Endothelial cell of umbilical vein (primary cell): ENCODE measurements at regions not wholly inside any gene's neighbourhood (a gene's known extent, or its start where the extent isn't known, plus 50 kb on each side); places are given as distances from the start of the nearest gene placed in this dataset.
A peak's percentile ranks its signal among the peaks of the same experiment; 100 is the strongest.

ENCODE experiments used
- BruUV-seq: library from RNA; stranded (reverse); fragments of 400-500 nt; replicated peaks from 2 replicates; lab custom pipeline; 2021; lab: Mats Ljungman, UMichigan
- CTCF ChIA-PET: fragments of 300-600, 350-600 bp; sonication (Branson Sonifier 250); formaldehyde crosslinking; loops from one replicate; lab custom pipeline; 2021; ENCODE audit warnings: antibody characterized with exemption, inconsistent platforms; lab: Charles Lee
- POLR2A ChIA-PET: fragments of 300-600, 350-600 bp; sonication (Branson Sonifier 250); formaldehyde crosslinking; loops from one replicate; lab custom pipeline; 2021; ENCODE audit warnings: antibody characterized with exemption, inconsistent platforms; lab: Charles Lee
- DNase-seq: peaks from one replicate; pipeline ENCODE4 v3.0.0-alpha.2; 2011; ENCODE audit warnings: low read depth, low spot score
- FAIRE-seq: peaks from 2 replicates; lab custom pipeline; 2011; peaks lifted over from hg19 to GRCh38; lab: Jason Lieb, UNC
- H2AFZ ChIP-seq: 2 replicates; pipeline ENCODE4 v1.6.0; 2012; ENCODE audit warnings: low read depth, low read length, control low read depth, inconsistent platforms
- H3K27ac ChIP-seq: 2 replicates; pipeline ENCODE4 v1.5.1; 2011; ENCODE audit warnings: low read depth, mild to moderate bottlenecking, control low read depth, low read length, moderate library complexity; ENCODE audit not compliant: insufficient read depth
- H3K27me3 ChIP-seq, 2 experiments: 2 replicates each; pipeline versions ENCODE4 v1.6.0 to v1.6.1; 2011; ENCODE audit warnings: low read length in 2 of 2, mixed read lengths in 1 of 2; ENCODE audit not compliant: control insufficient read depth in 2 of 2, insufficient read depth in 2 of 2
- H3K36me3 ChIP-seq, 2 experiments: 2 replicates in 1 of 2; 3 replicates in 1 of 2; pipeline ENCODE4 v1.5.1; 2011; ENCODE audit warnings: low read length in 2 of 2, mild to moderate bottlenecking in 1 of 2, moderate library complexity in 1 of 2; ENCODE audit not compliant: control insufficient read depth in 2 of 2, insufficient read depth in 2 of 2; ENCODE audit errors: extremely low read depth in 1 of 2
- H3K4me1 ChIP-seq: 3 replicates; pipeline ENCODE4 v1.5.1; 2011; ENCODE audit warnings: mild to moderate bottlenecking, low read length; ENCODE audit not compliant: control insufficient read depth, insufficient read depth; ENCODE audit errors: extremely low read depth
- H3K4me2 ChIP-seq: 2 replicates; pipeline ENCODE4 v1.6.1; 2011; ENCODE audit warnings: low read length, control low read depth, mixed read lengths; ENCODE audit not compliant: insufficient read depth
- H3K4me3 ChIP-seq, 3 experiments: fragments of 200-600 bp in 1 of 3; sonication (generic), shearing (Covaris generic) in 1 of 3; replicated peaks in 1 of 3; 2 replicates each; pipeline ENCODE4 v1.5.1; 2011 to 2016; ENCODE audit warnings: control low read depth in 3 of 3, low read length in 3 of 3, mild to moderate bottlenecking in 2 of 3, inconsistent platforms in 1 of 3, low read depth in 1 of 3, moderate library complexity in 1 of 3; ENCODE audit not compliant: insufficient read depth in 1 of 3
- H3K79me2 ChIP-seq: 2 replicates; pipeline ENCODE4 v1.6.0; 2012; ENCODE audit warnings: low read length, inconsistent platforms; ENCODE audit not compliant: control insufficient read depth, insufficient read depth
- H3K9ac ChIP-seq: replicated peaks from 2 replicates; pipeline ENCODE3; 2011; ENCODE audit warnings: low read length, control low read depth; ENCODE audit not compliant: insufficient read depth; ENCODE audit errors: extremely low read depth
- H3K9me1 ChIP-seq: replicated peaks from 3 replicates; pipeline ENCODE4 v1.6.0; 2011; ENCODE audit warnings: mild to moderate bottlenecking, low read length; ENCODE audit not compliant: control insufficient read depth, insufficient read depth; ENCODE audit errors: extremely low read depth
- H3K9me3 ChIP-seq: replicated peaks from 2 replicates; pipeline ENCODE4 v1.5.1; 2012; ENCODE audit warnings: low read length, inconsistent platforms; ENCODE audit not compliant: control insufficient read depth, insufficient read depth
- H4K20me1 ChIP-seq: replicated peaks from 2 replicates; pipeline ENCODE3; 2011; ENCODE audit warnings: mild to moderate bottlenecking, low read length; ENCODE audit not compliant: control insufficient read depth, insufficient read depth; ENCODE audit errors: extremely low read depth
- CTCF ChIP-seq, 2 donors: IDR thresholded peaks; 1 replicate in 1 of 2; 2 replicates in 1 of 2; pipeline ENCODE4 v1.5.1; 2011; ENCODE audit warnings: low read length in 2 of 2, mild to moderate bottlenecking in 2 of 2, moderate library complexity in 2 of 2, control low read depth in 1 of 2, inconsistent platforms in 1 of 2, low read depth in 1 of 2; ENCODE audit not compliant: insufficient read depth in 1 of 2; ENCODE audit errors: extremely low read depth in 1 of 2
- EZH2 ChIP-seq: IDR thresholded peaks from 2 replicates; pipeline ENCODE4 v1.6.1; 2012; ENCODE audit warnings: borderline replicate concordance, low read depth, mild to moderate bottlenecking, moderate library complexity, low read length, inconsistent platforms; ENCODE audit not compliant: severe bottlenecking
- FOS ChIP-seq: IDR thresholded peaks from 2 replicates; pipeline ENCODE4 v1.6.1; 2011; ENCODE audit warnings: mild to moderate bottlenecking, low read length, moderate library complexity, borderline replicate concordance; ENCODE audit not compliant: insufficient read depth
- GATA2 ChIP-seq: IDR thresholded peaks from 2 replicates; pipeline ENCODE4 v1.7.0; 2011; ENCODE audit warnings: low read depth, mild to moderate bottlenecking, moderate library complexity, mixed read lengths, low read length; ENCODE audit not compliant: insufficient read length, insufficient read depth
- JUN ChIP-seq: IDR thresholded peaks from 2 replicates; pipeline ENCODE4 v1.6.1; 2011; ENCODE audit warnings: borderline replicate concordance, low read depth; ENCODE audit not compliant: insufficient read length, insufficient read depth
- MAX ChIP-seq: IDR thresholded peaks from 2 replicates; pipeline ENCODE4 v1.6.1; 2011; ENCODE audit not compliant: insufficient read depth, insufficient read length
- MYC ChIP-seq: IDR thresholded peaks from one replicate; pipeline ENCODE4 v1.6.1; 2011; ENCODE audit warnings: mild to moderate bottlenecking, low read depth, low read length
- POLR2A ChIP-seq: IDR thresholded peaks from 2 replicates; pipeline ENCODE4 v1.6.1; 2012; ENCODE audit warnings: low read depth, mild to moderate bottlenecking, control low read depth, low read length
- POLR2AphosphoS5 ChIP-seq: IDR thresholded peaks from 2 replicates; pipeline ENCODE4 v1.6.1; 2012; ENCODE audit warnings: low read depth, mild to moderate bottlenecking, control low read depth, low read length, moderate library complexity; ENCODE audit not compliant: insufficient read depth
- dilution Hi-C: fragments of 300-500 bp; cut with MboI; formaldehyde crosslinking; loops from one replicate; pipeline ENCODE4 v1.15.0; 2019; ENCODE audit warnings: low sequenced_read_pairs; ENCODE audit not compliant: extremely low pct_ligation_motif_present
- intact Hi-C: fragments of 100-400 bp; cut with micrococcal nuclease; formaldehyde crosslinking; loops from one replicate; pipeline ENCODE4 v1.10.0; 2022

GRCh38 chr12:105480162-105480561 lies 149.7 kb downstream of the C12orf75 start:
- Histone ChIP-seq H3K4me1 (peaks cover 81% of the 10 kb centered on the region), H3K9ac (peak overlapping the region; percentile 49), H3K9me3 (no peaks in the 10 kb centered on the region), H3K36me3 (no peaks in the 10 kb centered on the region), H2AFZ (no peak overlapping the region), H4K20me1 (no peaks in the 10 kb centered on the region), H3K27me3 (no peaks in the 10 kb centered on the region), H3K4me2 (peak overlapping the region; percentile 16), H3K9me1 (no peaks in the 10 kb centered on the region), H3K4me3 (no peak overlapping the region), H3K79me2 (peaks cover 87% of the 10 kb centered on the region), H3K27ac (peak overlapping the region; percentile 53)
- TF ChIP-seq MYC (no peak), GATA2 (peak; percentile 50), MAX (no peak), POLR2AphosphoS5 (peak; percentile 5), FOS (peak; percentile 68), CTCF (IDR thresholded peaks at IDR 0.05; ENCODE audit: extremely low read depth in 1 of 2, insufficient read depth in 1 of 2, low read depth in 1 of 2, low read length in 2 of 2) (no peak), POLR2A (no peak), EZH2 (no peak), JUN (peak; percentile 35)
- dilution Hi-C loops (no loop called here), intact Hi-C loops (loop anchor here (1.0 kb wide), 1 partner anchor 35 kb away; no protein-coding TSS in a partner anchor)
- DNase-seq (peak; percentile 80), FAIRE-seq (peak; percentile 72)
- BruUV-seq = no TSS peak
- ChIA-PET POLR2A (interaction anchor here (0.6 to 1.8 kb wide), 2 partner anchors 9 to 12 kb away, joined by 6 to 9 read pairs; no protein-coding TSS in a partner anchor), CTCF (interaction anchor here (0.6 to 2.2 kb wide), 13 partner anchors 10 to 669 kb away, joined by 3 to 12 read pairs (median 4); no protein-coding TSS in a partner anchor)
